HG03196 (cell line): ENCODE measurements at regions not wholly inside any gene's neighbourhood (a gene's known extent, or its start where the extent isn't known, plus 50 kb on each side); places are given as distances from the start of the nearest gene placed in this dataset.

Source experiments
- ATAC-seq: cut with Tn5 transposase; IDR thresholded peaks from one replicate; pipeline ENCODE4 v1.9.1; 2021; ENCODE audit not compliant: unreplicated experiment

DNA sequence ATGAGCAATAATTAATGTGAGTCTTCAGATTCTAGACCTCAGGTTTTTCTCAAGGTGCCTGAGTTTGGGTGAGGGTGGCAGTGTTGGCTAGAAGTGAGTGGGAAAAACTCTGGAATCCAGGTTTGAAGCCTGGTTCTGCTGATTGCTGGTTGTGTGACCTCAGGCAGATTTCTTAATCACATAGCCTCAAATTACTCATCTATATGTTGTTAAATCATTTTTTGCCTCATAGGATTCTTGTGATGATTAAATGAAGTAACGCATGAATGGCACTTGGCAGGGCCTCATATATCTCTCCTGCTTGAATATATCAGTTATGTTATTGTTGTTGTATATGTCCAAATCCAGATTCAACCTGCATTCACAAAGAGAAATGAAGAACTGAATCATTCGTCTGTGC is 60.5 kb downstream of the NR2F2 start:
- no peak for ATAC-seq

GRCh38 chr15:96392380-96393208 is 62.1 kb downstream of the NR2F2 start:
- ATAC-seq: no peak

DNA sequence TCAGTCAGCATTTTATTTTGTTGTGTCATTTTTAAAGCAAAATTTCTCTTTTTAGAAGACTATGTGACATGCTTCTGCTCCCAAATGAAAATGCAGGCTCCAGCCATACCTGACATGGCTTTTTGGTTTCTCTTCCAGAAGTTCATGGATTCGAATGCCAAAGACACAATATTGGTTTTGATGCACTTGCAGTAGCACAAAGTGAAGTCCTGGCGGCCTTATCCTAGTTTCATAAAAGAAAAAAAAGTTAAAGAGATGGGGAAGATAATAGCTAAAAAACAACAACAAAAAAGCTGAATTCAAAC is 62.7 kb downstream of the NR2F2 start:
- ATAC-seq: no peak

GRCh38 chr15:96395687-96396086 is 65.2 kb downstream of the NR2F2 start:
- ATAC-seq: no peak

DNA sequence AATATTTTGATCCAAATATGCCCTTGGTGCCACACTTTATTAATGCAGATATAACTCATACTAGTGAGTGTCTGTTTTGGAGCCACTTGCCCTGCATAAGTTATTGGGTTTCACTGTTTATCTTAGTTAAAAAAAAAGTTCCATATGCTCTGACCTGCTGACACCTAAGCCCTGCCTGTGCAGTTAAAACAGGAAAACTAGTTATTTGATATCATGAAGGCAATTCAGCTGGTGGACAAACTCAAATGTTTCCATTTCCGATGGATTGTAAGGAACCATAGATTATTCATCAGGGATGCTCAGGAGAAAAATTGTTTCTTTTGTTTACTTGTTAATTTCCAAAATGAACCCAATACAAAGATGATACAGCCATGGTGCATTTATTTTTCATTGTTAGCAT is 68.3 kb downstream of the NR2F2 start:
- no peak for ATAC-seq

DNA sequence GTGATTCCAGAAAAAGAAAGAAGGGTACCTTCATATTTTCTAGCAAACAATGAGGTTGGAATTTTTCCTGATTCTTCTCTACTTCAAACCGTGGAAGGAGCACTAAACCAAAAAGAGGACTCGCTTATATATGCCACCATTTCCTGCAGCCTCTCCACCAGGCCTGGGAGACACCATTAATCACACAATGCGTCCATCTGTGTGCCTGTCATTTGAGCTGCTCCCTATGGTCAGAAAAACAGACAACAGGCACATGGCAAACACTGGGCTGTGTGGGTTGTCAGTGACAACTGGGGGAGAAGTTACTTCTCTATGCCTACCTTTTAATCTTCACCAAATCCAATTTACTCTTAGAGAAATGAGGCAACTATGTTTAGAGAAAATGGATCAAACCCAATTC is 71.9 kb downstream of the NR2F2 start:
- ATAC-seq: no peak

GRCh38 chr15:96403071-96403470 is 72.6 kb downstream of the NR2F2 start:
- ATAC-seq: no peak

DNA sequence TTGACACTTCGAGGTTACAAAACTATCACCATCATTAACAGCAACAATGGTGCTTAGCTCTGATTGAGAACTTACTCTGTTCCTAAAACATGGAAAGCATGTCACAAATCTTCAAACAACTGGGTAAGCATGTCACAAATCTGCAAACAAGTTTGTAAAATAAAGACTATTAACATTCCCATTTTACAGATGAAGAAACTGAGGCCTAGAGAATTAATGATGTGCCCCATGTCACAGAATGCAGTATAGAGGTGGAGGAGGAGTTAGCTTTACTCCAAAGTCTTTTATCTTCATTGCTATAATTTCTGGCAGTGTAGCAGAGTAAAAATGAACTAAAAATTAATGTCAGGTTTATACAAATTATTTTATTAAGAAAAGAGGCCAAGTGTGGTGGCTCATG is 73.4 kb downstream of the NR2F2 start:
- ATAC-seq: no peak

- no peak for ATAC-seq
Observed at GRCh38 chr15:96404560-96404959, 74.1 kb downstream of the NR2F2 start.

DNA sequence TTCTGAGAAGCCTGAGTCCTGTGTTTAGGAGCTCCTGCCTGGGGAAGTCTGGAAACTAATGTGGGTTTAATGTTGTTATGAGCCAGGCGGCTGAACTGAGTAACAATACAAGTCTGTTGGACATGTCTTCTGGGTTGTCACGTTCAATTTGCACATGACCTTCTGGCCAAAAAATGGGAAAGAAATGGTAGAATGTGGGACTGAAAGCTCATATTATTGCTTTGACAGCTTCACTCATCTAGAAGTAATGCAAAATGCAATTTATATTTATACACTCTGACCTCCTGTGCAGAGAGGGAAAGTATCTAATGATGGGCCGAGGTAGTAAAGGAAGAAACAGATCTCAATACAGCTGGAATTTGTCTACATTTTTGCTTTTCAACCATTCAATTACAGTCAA is 75.8 kb downstream of the NR2F2 start:
- ATAC-seq: no peak

DNA sequence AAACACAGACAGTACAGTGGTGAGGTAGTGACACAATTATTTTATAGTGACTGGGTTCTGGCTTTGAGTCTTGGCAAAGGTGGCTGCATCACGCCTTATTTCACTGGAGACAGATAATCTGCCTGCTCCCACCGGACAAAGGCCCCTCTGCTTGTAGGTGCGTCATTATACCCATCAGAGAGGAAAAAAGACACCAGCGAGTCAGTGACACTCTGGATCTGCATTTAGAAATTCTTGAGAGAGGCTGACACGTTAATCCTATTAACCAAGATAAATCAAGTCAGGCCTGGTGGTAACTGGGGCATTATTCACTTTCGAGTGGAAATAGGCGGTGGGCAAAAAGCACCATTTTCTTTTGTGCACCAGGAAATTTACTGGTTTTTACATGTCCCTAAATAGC is 76.2 kb downstream of the NR2F2 start:
- ATAC-seq: no peak

DNA sequence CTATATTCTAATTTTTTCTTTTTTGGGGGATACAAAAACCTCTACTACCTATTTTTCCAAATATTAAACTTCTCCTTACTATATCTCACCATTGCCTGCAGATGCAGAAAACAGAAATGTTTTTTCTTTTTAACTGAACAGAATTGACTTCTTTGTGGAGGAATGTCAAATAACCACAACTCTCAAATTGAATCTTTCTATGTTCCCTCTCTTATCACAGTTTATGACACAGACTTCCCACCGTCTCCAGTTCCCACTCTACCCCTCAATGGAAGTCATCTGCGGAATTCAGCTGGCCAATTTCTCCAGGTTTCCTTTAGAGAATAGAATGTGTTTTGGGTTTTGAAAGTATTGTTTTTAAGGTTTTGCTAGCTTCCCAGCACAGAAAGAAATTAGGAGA is 77.0 kb downstream of the NR2F2 start:
- ATAC-seq: no peak

GRCh38 chr15:96408591-96409183 is 78.2 kb downstream of the NR2F2 start:
- ATAC-seq: no peak

DNA sequence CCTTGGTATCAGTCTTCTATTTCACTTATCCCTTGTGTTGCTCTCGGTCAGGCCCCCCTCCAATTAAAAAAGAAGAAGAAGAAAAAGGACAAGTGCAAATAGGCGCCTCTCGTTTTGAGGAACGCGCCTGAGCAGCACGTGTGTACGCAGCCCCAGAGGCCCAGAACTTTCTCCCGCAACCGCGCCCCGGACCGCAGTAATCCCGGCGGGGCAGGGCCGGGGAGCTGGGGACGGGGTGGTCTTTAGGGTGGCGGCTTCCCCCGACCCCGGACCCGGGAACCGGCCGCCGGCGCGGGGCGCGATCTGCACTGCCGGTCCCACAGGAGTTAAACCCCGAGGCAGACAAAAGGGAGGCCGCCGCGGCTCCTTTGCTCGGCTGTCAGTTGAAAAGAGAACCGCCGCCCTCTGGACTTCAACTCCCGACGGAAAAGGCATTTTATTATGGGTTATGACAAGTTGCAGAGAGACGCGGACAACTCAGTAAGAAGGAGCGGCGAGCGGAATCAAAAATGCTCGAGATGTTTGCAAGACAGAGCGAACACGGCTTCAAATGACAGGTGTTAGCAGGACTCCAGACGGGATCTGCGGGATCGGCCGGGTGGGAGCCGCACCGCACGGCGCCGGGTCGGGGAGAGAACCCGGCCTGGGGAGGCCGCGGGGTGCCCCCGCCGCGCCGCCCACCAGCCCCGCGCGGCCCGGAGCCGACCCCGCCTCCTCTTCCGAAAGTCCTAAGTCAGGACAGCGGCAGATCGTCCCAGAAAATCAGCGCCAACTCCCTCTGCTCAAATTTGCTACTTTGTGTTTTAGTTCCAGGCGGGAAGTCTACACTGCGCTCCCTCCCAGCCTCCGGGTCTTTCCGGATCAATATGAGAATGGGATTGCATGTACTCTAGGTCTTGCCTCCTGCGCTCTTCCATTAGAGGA is 79.0 kb downstream of the NR2F2 start:
- ATAC-seq: no peak

DNA sequence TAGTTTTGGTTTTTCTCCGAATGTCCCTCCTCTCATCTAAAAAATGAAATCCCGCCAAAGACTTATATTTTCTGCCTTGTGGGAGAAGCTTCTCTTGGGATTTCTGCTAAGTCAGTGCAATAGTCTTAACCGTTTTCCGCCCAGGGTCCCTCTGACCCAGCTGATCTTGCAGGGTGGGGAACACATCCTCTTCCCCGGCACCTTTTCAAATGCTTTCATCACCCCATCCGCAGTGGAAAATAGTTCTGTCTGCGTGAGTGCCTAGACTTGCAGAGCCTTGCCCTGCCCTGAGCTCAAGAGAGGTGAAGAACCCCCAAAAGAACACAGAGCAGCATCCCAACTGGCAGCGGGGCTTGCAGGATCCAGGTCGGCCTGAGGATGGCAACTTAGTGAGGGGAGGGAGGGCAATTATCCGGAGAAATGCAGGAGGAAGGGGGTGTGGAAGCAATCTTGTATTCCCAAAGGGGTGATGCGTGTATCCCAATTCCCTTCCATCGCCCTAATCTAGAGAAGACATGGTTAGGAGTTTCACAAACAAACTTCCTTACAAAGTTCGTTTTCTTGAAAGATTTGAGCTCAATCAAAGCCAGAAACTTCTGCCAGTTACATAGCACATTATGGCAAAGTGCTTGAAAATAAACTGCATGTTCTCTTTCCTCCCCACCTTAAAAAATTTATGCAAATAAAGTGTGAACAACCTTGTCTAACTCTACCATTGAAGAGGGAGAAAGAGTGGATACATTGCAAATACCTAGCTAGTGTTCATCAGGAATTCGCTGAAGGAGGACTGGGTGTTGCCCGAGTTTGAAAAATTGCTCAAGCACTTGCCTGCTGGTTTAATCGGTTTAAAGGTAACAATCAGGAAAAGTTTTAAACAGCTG is 79.9 kb downstream of the NR2F2 start:
- no peak for ATAC-seq

- ATAC-seq: no peak
Observed at GRCh38 chr15:96411056-96412031, 80.8 kb downstream of the NR2F2 start.

- no peak for ATAC-seq
Observed at GRCh38 chr15:96412045-96412905, 81.8 kb downstream of the NR2F2 start.

GRCh38 chr15:96412906-96413231 is 82.4 kb downstream of the NR2F2 start:
- no peak for ATAC-seq

DNA sequence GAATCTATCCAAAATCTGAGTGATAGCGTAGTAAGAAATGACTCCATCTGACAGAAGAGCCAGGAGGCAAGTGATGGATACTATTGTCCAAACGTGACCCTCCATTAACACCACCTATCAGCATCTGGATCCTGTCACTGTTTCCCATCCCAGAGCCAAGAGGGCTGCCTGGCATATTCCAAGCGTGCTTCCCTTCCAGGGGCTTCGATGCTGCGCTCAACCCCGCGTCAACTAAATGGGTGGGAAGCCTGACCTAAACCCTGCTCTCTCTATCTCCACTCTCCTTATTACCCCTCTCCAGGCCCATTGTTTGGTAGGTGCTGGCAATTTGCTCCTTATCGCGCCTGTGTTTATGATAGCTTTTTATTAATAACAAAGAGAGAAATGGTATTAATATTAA is 83.2 kb downstream of the NR2F2 start:
- no peak for ATAC-seq
